RPMI8226 (cell line): ENCODE measurements at regions not wholly inside any gene's neighbourhood (a gene's known extent, or its start where the extent isn't known, plus 50 kb on each side); places are given as distances from the start of the nearest gene placed in this dataset.
"Not testable (repeated sequence)": the region's sequence is repeated elsewhere in the genome, so short reads cannot be mapped to it uniquely, and the experiment has no call there.

ENCODE experiments used
- DNase-seq: peaks from one replicate; pipeline ENCODE4 v3.0.0-alpha.2; 2015

DNA sequence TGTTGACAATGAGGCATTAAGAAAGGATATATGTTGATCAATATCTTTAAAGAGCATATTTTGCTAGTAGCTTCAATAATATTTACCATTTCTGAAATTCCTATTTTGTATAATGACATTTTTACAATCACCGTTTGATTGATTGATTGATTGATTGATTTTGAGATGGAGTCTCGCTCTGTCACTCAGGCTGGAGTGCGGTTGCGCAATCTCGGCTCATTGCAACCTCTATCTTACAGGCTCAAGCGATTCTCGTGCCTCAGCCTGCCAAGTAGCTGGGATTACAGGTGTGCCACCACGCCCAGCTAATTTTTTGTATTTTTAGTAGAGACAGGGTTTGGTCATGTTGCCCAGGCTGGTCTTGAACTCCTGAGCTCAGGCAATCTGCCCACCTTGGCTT is 150.9 kb upstream of the TEX13D start:
- not testable (repeated sequence) for DNase-seq

DNA sequence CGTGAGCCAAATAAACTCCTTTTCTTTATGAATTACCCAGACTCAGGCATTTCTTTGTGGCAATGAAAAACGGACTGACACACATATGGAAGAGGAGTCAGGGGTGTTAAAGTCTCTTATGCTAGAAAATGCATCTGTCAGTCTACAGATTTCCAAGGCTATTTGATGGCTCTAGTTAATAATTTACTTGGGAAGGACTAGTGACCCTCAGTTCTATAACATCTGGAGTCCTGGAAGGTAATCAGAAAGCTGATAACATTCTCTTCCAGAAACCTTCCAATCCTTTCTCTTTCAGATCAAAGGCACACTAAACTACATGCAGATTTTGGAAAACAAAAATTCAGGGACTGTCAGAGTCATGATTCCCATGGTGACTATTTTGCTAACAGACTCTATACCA is 142.0 kb upstream of the TEX13D start:
- no peak for DNase-seq

- DNase-seq, result no peak
These were observed 138.3 kb upstream of the TEX13D start for GRCh38 chrX:124194199-124194598.

DNA sequence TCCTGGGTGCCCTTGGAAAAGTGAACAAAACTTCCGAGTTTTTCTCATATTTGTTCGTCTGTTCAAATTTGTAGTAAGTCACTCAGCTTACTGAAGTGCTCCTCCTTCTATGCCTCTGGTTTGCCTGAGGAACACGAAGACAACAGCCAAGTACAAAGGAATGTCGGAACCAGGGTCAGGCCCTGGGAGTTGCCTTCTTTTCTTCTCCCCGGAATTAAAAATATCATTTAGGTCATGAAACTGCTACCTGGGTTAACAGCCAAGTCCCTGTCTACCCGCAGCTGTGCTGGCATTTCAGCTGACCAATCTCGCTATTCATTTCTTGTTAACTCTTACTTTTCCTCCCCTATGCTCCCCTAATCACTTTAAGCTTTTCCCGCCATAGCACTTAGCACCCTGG is 137.6 kb upstream of the TEX13D start:
- no peak for DNase-seq

DNA sequence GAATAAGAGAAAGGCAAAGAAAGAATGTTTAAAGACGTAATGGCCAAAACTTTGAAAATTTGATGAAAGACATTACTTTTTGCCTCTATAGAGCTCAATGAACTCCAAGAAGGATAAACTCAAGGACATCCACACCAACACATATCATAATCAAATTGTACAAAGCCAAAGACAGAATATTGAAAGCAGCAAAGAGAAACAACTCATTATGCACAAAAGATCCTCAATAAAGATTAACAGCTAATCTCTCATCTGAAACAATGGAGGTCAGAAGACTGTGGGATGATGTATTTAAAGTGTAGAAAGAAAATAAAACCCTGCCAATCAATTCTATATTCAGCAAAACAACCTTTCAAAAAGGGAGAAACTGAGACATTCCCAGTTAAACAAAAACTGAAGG is 129.1 kb upstream of the TEX13D start:
- no peak for DNase-seq

DNA sequence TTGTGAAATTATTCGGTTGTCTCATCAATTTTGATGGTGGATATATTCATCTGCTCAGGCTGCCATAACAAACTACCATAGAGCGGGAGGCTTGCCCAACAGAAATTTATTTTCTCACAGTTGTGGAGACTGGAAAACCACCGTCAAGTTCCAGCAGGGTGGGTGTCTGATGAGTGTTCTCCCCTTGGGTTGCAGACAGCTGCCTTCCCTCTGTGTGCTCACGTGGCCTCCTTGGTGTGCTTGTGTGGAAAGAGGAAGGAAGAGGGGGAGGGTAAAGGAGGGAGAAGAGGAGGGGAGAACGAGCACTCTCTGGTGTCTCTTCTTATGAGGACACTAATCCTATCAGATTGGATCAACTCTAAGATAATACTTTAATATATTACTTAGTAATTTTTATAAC is 123.8 kb upstream of the TEX13D start:
- no peak for DNase-seq

DNA sequence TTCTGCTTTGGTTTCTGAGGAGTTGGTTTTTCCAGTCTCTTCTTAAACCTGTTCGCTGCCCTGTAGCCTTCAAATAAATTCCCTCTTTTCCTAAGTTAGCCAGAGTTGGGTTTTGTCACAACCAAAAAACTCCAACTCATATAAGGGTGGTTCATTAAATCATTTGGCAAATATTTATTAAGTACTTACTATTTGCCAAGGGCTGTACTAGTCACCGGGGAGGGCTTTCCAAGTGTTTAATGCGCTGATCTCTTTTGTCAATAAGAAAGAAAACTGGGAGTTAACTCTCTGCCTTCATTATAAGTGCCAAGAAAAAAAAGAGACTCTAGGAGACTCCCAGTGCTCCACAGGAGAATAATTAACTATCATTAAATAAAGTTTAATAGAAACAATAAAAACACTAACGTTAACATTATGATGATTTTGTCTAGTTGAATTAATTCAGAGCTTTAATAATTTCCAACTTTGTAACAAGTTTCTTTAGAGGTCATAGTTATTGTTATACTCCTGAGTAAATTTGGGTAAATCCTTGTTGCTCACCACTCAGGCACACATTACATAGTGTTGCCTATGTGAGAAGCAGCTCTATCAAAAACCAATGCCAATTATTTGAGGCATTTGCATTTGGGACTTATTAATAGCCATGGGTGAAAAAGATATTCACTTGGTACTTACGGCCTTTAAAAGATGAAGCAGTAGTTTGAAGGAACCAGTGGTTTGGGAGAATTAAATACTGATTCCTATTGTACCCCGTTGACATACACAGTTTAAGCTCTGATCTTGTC is 122.5 kb upstream of the TEX13D start:
- DNase-seq, result no peak

DNA sequence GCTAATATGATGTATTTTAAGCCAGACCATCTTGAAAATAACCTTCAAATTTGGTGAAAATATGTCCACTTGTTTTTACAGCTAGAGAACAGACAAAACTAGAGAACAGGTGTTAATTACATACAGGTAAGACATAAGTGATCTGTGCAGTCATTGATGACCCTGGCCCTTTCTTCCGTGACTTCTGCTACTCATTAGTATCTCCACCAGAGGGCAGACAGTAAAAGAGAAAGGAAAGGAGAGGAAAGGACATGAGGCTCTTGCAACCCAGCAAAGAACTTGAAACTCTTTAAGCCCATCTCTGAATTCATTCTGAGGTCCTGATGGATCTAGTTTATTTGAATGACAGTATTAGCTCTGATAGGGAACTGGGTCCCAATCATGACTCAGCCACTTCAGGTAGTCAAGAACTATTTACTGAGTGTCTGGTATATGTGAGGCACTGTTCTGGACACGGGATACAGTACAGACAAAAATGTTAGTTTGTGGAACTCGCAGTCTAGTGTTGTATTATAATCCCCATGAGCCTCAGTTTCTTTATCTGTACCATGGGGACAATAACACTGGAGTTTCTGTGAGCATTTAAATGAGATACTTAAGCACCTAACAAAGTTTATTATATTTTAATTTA is 121.0 kb upstream of the TEX13D start:
- DNase-seq, result peak; percentile 28

DNA sequence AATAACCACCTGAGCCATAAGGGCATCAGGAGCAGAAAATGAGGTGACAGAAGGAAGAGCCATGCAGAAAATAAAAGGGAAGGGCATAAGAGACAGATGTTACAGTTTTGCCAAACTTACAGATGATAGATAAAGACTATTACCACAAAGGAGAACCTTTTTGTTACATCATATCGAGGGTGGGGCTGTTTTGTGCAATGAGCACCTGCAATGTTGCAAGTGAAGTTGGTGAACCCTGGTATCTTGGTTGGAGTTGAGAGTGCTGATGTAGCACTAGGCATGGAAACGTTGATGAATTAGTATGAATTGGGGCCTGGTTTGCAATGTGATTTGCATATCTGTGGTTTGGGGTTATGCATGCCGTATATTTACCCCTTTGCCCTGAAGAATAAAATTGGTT is 119.8 kb upstream of the TEX13D start:
- DNase-seq, result peak; percentile 21

- no peak for DNase-seq
These were observed 116.7 kb upstream of the TEX13D start for GRCh38 chrX:124215786-124216185.

DNA sequence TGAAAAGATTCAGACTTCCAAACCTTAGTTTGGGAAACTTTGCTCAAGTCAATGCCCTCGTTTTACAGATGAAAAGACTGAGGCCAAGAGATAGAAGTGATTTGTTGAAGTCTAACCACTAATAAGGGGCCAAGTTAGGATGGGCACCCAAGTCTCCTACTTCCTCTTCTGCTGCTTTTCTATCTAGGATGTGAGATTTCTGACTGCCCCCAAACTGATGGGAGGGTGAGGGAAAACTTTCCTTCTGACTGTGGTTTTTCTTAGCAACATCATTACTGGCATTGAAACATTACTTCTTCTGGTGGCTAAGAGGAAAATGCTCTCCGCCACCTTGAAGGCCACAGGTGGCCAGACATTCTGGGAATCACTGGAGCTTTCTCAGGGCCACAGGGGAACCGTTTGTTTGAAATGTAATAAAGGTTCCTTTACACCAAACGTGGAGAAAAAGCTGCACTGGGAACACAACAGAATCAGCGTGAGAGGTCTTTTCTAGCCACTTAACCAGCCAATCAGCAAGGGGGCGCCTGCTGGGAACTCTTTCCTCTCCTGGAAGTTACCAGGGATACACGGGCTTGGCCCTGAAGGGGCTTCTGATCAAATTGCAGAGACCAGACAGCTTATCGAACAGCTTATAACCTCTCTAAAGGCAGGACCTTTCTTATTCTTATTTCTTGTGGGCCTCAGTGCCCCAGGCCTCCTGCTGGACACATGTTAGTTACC is 115.9 kb upstream of the TEX13D start:
- no peak for DNase-seq

DNA sequence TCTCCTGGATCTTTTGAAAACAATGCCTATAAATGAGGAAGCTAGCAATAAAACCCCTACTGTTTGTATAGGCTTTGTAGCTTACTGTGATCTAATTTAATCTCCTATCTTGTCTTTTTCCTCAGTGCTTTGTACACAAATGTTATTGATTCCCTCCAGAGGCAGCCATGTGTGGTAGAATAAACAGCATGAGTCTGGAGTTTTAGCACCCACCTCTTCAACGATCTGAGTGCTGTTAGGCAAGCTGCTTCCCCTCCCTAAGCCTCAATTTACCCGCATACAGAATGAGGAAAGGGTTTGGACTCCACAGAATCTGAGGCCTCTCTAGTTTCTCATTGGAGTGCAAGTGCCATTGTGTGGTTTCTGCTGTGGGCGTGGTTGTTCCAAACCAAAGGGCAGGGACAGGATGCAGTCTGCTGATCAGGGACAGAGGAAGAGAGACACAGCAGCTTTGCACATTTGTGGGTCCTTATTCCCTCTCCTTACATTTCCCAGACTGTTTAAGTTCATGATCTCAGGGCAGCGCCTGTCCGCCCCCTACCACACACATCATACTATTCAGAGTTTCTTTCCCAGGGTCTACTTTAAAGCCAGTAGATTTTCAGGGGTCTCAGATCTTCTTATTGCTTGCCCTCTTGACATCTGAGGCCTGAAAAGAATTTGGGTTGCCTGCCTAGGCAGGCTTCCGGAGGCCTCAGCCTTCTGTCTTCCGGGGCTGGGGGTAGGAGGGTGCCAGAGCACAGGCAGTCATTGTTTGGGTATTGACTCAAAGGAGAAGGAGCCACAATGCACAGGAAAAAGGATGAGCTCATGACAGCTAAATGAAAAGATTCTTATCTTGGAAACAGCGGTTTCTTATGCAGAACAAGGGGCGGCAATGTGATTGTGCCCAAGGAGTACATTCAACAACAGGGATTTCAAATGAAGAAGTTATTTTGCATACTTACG is 114.9 kb upstream of the TEX13D start:
- no peak for DNase-seq

DNA sequence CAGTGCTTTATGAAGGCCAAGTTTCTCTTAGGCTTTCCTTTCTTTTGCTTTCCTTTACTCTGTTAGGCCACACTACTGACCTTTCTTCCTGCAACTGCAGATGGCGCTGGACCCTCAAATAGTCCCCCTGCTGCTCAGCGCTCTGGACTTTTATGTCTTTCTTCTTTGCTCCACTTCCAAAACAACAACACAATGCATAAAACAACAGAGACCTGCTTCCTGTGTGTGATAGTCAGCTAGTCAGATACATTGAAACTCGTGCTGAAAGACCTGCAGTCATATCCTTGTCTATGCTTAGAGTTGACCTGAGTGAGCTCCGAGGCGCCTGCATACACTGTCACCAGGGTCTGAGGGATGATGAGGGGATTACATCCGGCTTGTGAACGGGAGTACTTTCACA is 108.9 kb upstream of the TEX13D start:
- DNase-seq, result no peak

GRCh38 chrX:124224528-124224927 is 107.9 kb upstream of the TEX13D start:
- no peak for DNase-seq

DNA sequence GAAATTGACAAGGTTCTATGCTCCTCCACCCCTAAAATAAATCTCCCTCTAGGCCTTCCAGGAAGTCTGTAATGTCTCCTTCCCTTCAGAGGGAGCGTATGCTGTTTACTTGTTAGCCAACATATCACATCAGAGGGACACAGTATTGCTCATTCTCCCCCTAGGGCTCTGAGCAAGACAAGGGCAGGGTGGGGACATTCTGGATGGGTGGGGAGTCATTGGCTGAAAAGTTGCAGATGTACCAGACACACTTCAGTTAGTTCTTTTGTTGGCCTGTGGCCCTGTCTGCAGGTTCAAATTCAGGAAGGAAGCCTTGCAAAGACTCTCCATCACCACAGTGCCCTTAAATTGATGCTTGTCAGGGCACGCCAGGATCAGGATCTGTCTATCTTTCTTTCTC is 106.3 kb upstream of the TEX13D start:
- DNase-seq, result no peak

GRCh38 chrX:124228849-124229248 is 103.6 kb upstream of the TEX13D start:
- no peak for DNase-seq

- no peak for DNase-seq
These were observed 103.1 kb upstream of the TEX13D start for GRCh38 chrX:124229374-124229773.

DNA sequence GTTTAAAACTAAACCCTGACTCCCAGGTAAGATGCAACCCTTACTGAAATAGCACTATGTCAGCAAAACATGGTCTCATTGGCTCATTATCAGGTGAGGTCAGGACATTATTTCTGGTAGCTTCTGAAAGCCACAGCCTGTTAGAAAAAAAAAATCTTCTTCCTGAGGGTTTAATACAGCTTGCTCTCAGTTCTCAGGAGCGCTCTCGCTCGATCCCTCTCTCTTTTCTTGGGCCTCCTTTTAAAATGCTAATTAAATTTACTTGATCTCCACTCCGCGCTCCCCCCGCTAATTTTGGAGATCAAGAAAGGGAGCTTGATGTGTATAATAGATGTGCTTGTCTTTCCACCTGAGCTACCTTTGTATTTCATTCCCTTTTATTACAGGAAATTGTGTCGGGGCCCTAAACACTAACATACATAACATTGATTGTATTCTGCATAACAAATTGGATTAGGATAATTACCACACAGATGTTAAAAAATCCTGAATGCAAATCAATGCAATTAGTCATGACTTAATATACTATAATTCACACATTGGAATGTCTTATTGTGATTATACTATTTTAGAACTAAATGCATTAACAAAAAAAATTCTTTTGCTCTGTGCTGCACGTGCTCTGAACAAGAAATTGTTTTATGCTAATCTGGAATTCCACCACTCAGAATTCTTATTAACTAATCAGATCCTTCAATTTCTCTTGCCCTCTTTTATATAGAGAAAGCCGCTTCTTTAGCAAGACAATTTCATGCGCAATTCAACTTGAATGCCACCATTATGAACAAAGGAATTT is 101.6 kb upstream of the TEX13D start:
- peak; percentile 4 for DNase-seq

DNA sequence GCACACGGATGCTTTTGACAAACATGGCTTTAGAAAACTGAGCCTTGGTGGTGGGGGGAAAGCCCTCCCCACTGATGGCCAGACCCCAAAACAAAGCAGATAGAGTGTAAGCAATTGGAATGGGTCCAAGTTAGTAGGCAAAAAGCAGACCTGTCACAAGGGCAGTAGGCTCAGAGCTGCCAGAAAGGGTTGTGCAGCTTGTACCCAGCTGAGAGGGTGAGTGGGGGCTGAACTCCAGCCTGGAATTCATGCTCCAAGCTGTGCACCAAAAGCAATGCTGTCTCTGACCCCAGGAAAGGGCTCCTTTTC is 101.1 kb upstream of the TEX13D start:
- no peak for DNase-seq

DNA sequence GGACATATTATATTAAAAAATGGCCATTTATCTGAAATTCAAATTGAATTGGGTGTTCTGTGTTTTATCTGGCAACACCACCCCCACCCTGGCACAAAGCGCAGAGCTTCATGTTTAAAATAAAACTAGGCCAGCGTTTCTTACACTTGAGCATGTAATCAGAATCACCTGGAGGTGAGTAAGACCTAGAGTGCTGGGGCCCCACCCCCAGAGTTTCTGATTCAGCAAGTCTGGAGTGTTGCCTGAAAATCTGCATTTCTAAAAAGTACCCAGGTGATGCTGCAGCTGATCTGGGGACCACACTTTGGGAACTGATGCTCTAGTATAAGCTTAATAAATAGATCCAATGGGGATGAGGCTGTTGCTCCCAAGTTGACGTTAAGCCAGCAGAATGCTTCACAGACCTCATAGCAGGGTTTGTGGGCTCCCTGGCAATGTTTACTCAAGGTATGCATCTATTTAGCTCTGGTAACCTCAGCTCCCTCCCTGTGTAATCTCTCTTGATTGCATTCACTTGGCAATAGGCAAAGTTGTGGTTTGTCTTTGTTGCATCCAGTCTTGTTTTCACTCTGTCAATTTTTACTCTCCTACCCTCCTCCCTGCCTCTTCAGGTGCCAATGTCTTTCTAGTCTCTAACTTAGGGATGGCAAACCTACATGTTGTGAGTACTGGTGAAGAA is 99.8 kb upstream of the TEX13D start:
- DNase-seq, result peak; percentile 20

- no peak for DNase-seq
These were observed 98.1 kb upstream of the TEX13D start for GRCh38 chrX:124234348-124234747.

- no peak for DNase-seq
These were observed 94.2 kb upstream of the TEX13D start for GRCh38 chrX:124238268-124238667.
